ENCODE measurements at regions not wholly inside any gene's neighbourhood (a gene's known extent, or its start where the extent isn't known, plus 50 kb on each side); places are given as distances from the start of the nearest gene placed in this dataset.

DNA sequence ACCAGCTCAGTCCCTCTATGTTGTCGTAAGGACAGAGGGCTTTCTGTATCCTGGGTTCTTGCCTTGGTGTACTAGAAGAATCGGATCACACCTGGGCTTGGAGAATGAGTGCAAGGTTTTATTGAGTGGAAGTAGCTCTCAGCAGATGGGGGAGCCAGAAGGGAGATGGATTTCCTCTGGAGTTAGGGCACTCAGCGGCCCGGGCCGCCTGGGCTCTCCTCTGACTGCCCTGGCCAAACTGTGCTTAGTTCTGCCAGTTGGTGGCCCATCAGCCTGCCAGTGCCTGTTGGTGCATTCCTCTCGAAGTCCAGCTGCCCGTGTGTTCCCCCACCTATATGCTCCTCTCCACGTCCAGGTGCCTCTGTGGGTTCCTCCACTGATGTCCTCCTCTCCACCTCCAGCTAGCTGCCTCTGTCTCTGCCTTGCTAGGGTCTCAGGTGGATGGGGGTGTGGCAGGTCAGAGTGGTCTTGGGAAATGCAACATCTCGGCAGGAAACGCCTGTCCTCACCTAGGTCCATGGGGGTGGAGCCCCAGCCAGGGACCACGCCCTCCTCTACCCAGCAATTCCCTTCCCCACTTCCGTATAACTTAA, 148.6 kb downstream of the PPP1R3A start:
- TF ChIP-seq, protein P1, sequence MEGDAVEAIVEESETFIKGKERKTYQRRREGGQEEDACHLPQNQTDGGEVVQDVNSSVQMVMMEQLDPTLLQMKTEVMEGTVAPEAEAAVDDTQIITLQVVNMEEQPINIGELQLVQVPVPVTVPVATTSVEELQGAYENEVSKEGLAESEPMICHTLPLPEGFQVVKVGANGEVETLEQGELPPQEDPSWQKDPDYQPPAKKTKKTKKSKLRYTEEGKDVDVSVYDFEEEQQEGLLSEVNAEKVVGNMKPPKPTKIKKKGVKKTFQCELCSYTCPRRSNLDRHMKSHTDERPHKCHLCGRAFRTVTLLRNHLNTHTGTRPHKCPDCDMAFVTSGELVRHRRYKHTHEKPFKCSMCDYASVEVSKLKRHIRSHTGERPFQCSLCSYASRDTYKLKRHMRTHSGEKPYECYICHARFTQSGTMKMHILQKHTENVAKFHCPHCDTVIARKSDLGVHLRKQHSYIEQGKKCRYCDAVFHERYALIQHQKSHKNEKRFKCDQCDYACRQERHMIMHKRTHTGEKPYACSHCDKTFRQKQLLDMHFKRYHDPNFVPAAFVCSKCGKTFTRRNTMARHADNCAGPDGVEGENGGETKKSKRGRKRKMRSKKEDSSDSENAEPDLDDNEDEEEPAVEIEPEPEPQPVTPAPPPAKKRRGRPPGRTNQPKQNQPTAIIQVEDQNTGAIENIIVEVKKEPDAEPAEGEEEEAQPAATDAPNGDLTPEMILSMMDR (IDR thresholded peaks at IDR 0.05): no peak
- TF ChIP-seq POLR2A (IDR thresholded peaks at IDR 0.05): no peak
- TF ChIP-seq POLR2AphosphoS5 (IDR thresholded peaks at IDR 0.05): no peak
